Panc1 (cell line): ENCODE measurements at regions not wholly inside any gene's neighbourhood (a gene's known extent, or its start where the extent isn't known, plus 50 kb on each side); places are given as distances from the start of the nearest gene placed in this dataset.

Source experiments
- ATAC-seq: fragments of 200-7000 bp; cut with Tn5 transposase; 2 replicates; pipeline ENCODE4 v1.9.1; 2020; ENCODE audit warnings: mild to moderate bottlenecking, moderate library complexity
- BruUV-seq: library from RNA; stranded (reverse); fragments of 400-500 nt; replicated peaks from 2 replicates; lab custom pipeline; 2021; lab: Mats Ljungman, UMichigan
- CTCF ChIA-PET: fragments of 300-600 bp; sonication (Branson Sonifier 250); formaldehyde crosslinking; loops from one replicate; lab custom pipeline; 2022; ENCODE audit warnings: antibody characterized with exemption; lab: Charles Lee
- POLR2A ChIA-PET: fragments of 300-600 bp; sonication (Branson Sonifier 250); formaldehyde crosslinking; loops from one replicate; lab custom pipeline; 2022; ENCODE audit warnings: antibody characterized with exemption; lab: Charles Lee
- DNase-seq: peaks from one replicate; pipeline ENCODE4 v3.0.0-alpha.2; 2010; ENCODE audit warnings: low read depth, low spot score
- H3K27ac ChIP-seq: 2 replicates; pipeline ENCODE4 v1.5.1; 2011; ENCODE audit warnings: mild to moderate bottlenecking, low read length, inconsistent platforms
- H3K27me3 ChIP-seq: fragments of 200-500 bp; sonication (Bioruptor generic); 2 replicates; pipeline ENCODE4 v1.6.0; 2014; ENCODE audit warnings: low read length, inconsistent platforms; ENCODE audit not compliant: control insufficient read depth, insufficient read depth
- H3K36me3 ChIP-seq: fragments of 200-500 bp; sonication (Bioruptor generic); 2 replicates; pipeline ENCODE4 v1.5.1; 2014; ENCODE audit warnings: inconsistent platforms, mild to moderate bottlenecking, low read length, moderate library complexity; ENCODE audit not compliant: control insufficient read depth, insufficient read depth
- H3K4me1 ChIP-seq: 2 replicates; pipeline ENCODE4 v1.5.1; 2011; ENCODE audit warnings: inconsistent platforms, mild to moderate bottlenecking, low read length, moderate library complexity; ENCODE audit not compliant: control insufficient read depth, insufficient read depth
- H3K4me3 ChIP-seq, 2 experiments: 2 replicates each; pipeline ENCODE4 v1.5.1; 2011 to 2012; ENCODE audit warnings: low read depth in 2 of 2, low read length in 2 of 2, mild to moderate bottlenecking in 2 of 2, inconsistent platforms in 1 of 2, moderate library complexity in 1 of 2
- H3K9me3 ChIP-seq: fragments of 200-500 bp; sonication (Bioruptor generic); 2 replicates; pipeline ENCODE4 v1.5.1; 2014; ENCODE audit warnings: low read depth, mild to moderate bottlenecking, inconsistent platforms, low read length, moderate library complexity; ENCODE audit not compliant: control insufficient read depth, insufficient read depth
- POLR2AphosphoS5 ChIP-seq: IDR thresholded peaks from 2 replicates; pipeline ENCODE4 v1.6.1; 2012; ENCODE audit warnings: mild to moderate bottlenecking, low read depth, low read length, moderate library complexity
- SIN3A ChIP-seq: IDR thresholded peaks from 2 replicates; pipeline ENCODE4 v1.6.1; 2012; ENCODE audit warnings: low read depth, mild to moderate bottlenecking, low read length, moderate library complexity, borderline replicate concordance; ENCODE audit not compliant: insufficient read depth
- TCF7L2 ChIP-seq: IDR thresholded peaks from 2 replicates; pipeline ENCODE4 v1.6.1; 2011; ENCODE audit warnings: mild to moderate bottlenecking, low read depth, low read length, inconsistent platforms
- in situ Hi-C: cut with HindIII; loops from 2 replicates; pipeline ENCODE4 v1.10.0; 2016; ENCODE audit warnings: low sequenced_read_pairs, low pct_unique_long_range_greater_than_20kb
- intact Hi-C: fragments of 100-400 bp; cut with micrococcal nuclease; formaldehyde crosslinking; loops from one replicate; pipeline ENCODE4 v1.10.0; 2022; ENCODE audit not compliant: unreplicated experiment
- TF ChIP-seq, protein P1 (sequence below), 2 experiments: IDR thresholded peaks; 2 replicates each; pipeline ENCODE4 v1.6.1; 2011 to 2012; ENCODE audit warnings: low read depth in 2 of 2, control low read depth in 1 of 2, low read length in 1 of 2, mild to moderate bottlenecking in 1 of 2, moderate library complexity in 1 of 2; ENCODE audit not compliant: insufficient read depth in 1 of 2
- TF ChIP-seq, protein P2 (sequence below): fragments of 450-650 bp; IDR thresholded peaks from 2 replicates; pipeline ENCODE4 v1.5.1; 2017; ENCODE audit warnings: mild to moderate bottlenecking

DNA sequence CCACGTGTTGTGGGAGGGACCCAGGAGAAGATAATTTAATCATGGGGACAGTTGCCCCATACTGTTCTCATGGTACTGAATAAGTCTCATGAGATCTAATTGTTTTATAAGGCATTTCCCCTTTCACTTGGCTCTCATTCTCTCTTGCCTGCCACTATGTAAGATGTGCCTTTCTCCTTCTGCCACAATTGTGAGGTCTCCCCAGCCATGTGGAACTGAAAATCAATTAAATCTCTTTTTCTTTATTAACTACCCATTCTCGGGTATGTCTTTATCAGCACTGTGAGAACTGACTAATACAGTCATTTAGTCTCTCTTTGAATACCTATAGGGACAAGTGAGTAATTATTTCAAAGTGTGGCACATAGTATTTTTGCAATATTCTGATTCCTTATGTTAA, 269.2 kb upstream of the SMARCA2 start:
- no peaks in the 10 kb centered on the region for H3K9me3 ChIP-seq
- DNase-seq: no peak
- CTCF ChIA-PET: no interaction called here
- H3K4me1 ChIP-seq: no peaks in the 10 kb centered on the region
- intact Hi-C loops: no loop called here
- no TSS peak for BruUV-seq
- no peak for TF ChIP-seq POLR2AphosphoS5
- TF ChIP-seq, protein P1, sequence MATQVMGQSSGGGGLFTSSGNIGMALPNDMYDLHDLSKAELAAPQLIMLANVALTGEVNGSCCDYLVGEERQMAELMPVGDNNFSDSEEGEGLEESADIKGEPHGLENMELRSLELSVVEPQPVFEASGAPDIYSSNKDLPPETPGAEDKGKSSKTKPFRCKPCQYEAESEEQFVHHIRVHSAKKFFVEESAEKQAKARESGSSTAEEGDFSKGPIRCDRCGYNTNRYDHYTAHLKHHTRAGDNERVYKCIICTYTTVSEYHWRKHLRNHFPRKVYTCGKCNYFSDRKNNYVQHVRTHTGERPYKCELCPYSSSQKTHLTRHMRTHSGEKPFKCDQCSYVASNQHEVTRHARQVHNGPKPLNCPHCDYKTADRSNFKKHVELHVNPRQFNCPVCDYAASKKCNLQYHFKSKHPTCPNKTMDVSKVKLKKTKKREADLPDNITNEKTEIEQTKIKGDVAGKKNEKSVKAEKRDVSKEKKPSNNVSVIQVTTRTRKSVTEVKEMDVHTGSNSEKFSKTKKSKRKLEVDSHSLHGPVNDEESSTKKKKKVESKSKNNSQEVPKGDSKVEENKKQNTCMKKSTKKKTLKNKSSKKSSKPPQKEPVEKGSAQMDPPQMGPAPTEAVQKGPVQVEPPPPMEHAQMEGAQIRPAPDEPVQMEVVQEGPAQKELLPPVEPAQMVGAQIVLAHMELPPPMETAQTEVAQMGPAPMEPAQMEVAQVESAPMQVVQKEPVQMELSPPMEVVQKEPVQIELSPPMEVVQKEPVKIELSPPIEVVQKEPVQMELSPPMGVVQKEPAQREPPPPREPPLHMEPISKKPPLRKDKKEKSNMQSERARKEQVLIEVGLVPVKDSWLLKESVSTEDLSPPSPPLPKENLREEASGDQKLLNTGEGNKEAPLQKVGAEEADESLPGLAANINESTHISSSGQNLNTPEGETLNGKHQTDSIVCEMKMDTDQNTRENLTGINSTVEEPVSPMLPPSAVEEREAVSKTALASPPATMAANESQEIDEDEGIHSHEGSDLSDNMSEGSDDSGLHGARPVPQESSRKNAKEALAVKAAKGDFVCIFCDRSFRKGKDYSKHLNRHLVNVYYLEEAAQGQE (IDR thresholded peaks at IDR 0.05; ENCODE audit: insufficient read depth in 1 of 2, low read depth in 2 of 2, low read length in 1 of 2): no peak
- TF ChIP-seq SIN3A: no peak
- TF ChIP-seq TCF7L2: no peak
- TF ChIP-seq, protein P2, sequence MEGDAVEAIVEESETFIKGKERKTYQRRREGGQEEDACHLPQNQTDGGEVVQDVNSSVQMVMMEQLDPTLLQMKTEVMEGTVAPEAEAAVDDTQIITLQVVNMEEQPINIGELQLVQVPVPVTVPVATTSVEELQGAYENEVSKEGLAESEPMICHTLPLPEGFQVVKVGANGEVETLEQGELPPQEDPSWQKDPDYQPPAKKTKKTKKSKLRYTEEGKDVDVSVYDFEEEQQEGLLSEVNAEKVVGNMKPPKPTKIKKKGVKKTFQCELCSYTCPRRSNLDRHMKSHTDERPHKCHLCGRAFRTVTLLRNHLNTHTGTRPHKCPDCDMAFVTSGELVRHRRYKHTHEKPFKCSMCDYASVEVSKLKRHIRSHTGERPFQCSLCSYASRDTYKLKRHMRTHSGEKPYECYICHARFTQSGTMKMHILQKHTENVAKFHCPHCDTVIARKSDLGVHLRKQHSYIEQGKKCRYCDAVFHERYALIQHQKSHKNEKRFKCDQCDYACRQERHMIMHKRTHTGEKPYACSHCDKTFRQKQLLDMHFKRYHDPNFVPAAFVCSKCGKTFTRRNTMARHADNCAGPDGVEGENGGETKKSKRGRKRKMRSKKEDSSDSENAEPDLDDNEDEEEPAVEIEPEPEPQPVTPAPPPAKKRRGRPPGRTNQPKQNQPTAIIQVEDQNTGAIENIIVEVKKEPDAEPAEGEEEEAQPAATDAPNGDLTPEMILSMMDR: no peak
- ATAC-seq: no peak
- POLR2A ChIA-PET: no interaction called here
- H3K27ac ChIP-seq: no peak overlapping the region
- no peak overlapping the region for H3K4me3 ChIP-seq
- in situ Hi-C loops: no loop called here
- H3K27me3 ChIP-seq: no peaks in the 10 kb centered on the region
- H3K36me3 ChIP-seq: no peaks in the 10 kb centered on the region

DNA sequence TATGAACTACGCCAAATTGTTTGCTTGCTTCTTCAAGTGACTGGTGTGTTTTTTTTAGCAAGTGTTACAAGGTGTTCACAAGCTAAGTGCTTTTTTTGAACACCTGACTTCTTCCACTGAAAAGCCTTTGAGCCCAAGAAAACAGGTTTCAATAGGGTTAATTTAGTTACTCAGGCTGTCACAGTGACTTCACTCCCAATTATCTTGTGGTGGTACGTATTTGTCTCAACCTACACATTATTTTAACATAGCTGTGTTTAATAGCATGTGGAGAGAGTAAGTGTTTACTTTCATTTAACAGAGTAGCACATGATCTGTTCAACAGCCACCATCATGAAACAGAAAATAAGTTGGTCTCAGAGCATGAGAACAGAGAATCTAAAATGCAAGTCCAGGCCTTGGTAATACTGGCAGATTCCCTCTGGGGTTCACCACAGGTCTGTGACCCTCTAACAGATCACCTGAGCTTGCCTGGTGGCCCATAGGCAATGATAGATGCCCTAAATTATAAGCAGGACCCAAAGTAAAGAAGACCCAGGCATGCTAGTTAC, 267.7 kb upstream of the SMARCA2 start:
- TF ChIP-seq SIN3A (no peak), TCF7L2 (no peak), POLR2AphosphoS5 (no peak)
- TF ChIP-seq, protein P1 (IDR thresholded peaks at IDR 0.05; ENCODE audit: insufficient read depth in 1 of 2, low read depth in 2 of 2, low read length in 1 of 2): no peak
- TF ChIP-seq, protein P2: no peak
- Histone ChIP-seq H3K36me3 (no peaks in the 10 kb centered on the region), H3K4me3 (no peak overlapping the region), H3K4me1 (no peaks in the 10 kb centered on the region), H3K9me3 (no peaks in the 10 kb centered on the region), H3K27me3 (no peaks in the 10 kb centered on the region), H3K27ac (no peak overlapping the region)
- in situ Hi-C loops: no loop called here
- ChIA-PET POLR2A (no interaction called here), CTCF (no interaction called here)
- ATAC-seq: no peak
- intact Hi-C loops: no loop called here
- no peak for DNase-seq
- no TSS peak for BruUV-seq
